ENCODE measurements at regions not wholly inside any gene's neighbourhood (a gene's known extent, or its start where the extent isn't known, plus 50 kb on each side); places are given as distances from the start of the nearest gene placed in this dataset.

GRCh38 chr14:104344818-104345620 is 206.6 kb downstream of the KIF26A start:
- 5% methylated on average over 11 of the region's 11 CpGs for WGBS (ENCODE audit: missing lambda C conversion rate)

GRCh38 chr14:104345621-104346462 is 207.5 kb downstream of the KIF26A start:
- no peak for ATAC-seq
- DNase-seq (ENCODE audit: low read depth in 1 of 2, low spot score in 1 of 2): no peak
- no peak for FAIRE-seq
- 0 out of 3 replicates have a peak, but pooled peaks cover 3% of the 10 kb centered on the region for H3K9me3 ChIP-seq
- no peak overlapping the region for H3K4me2 ChIP-seq
- POLR2A ChIA-PET: no interaction called here
- no peak overlapping the region for H3K27ac ChIP-seq
- TF ChIP-seq PBX3 (IDR thresholded peaks at IDR 0.05) (no peak), SMC3 (IDR thresholded peaks at IDR 0.05) (no peak), HDAC2 (IDR thresholded peaks at IDR 0.05) (no peak), CBX2 (IDR thresholded peaks at IDR 0.05; ENCODE audit: borderline replicate concordance, low read depth) (no peak), FOXS1 (CRISPR knock-in tag; IDR thresholded peaks at IDR 0.05) (no peak), USF2 (IDR thresholded peaks at IDR 0.05) (no peak)
- CTCF ChIA-PET: no interaction called here
- no peak overlapping the region for H3K4me3 ChIP-seq
- H3K4me1 ChIP-seq: no peaks in the 10 kb centered on the region
- 14% methylated on average over 19 of the region's 20 CpGs for WGBS (ENCODE audit: missing lambda C conversion rate)

More at GRCh38 chr14:104344818-104345620, 206.6 kb downstream of the KIF26A start:
- ChIA-PET CTCF (interaction anchor here (1.5 kb wide), 1 partner anchor 11 kb away, joined by 3 read pairs; no protein-coding TSS in a partner anchor), POLR2A (no interaction called here)
- Histone ChIP-seq H3K4me2 (no peak overlapping the region), H3K4me1 (no peaks in the 10 kb centered on the region), H3K27ac (no peak overlapping the region), H3K4me3 (no peak overlapping the region), H3K9me3 (0 out of 3 replicates have a peak, but pooled peaks cover 3% of the 10 kb centered on the region)
- DNase-seq (ENCODE audit: low read depth in 1 of 2, low spot score in 1 of 2) (no peak), ATAC-seq (no peak), FAIRE-seq (no peak)
- TF ChIP-seq FOSL2 (IDR thresholded peaks at IDR 0.05): no peak
- TF ChIP-seq FOSL2 (CRISPR knock-in tag; IDR thresholded peaks at IDR 0.05): no peak

GRCh38 chr14:104346608-104347007 is 208.2 kb downstream of the KIF26A start:
- DNase-seq (ENCODE audit: low read depth in 1 of 2, low spot score in 1 of 2): no peak
- no peak for FAIRE-seq
- H3K9me3 ChIP-seq: 0 out of 3 replicates have a peak, but pooled peaks cover 3% of the 10 kb centered on the region
- no peaks in the 10 kb centered on the region for H3K4me1 ChIP-seq
- H3K4me3 ChIP-seq: no peak overlapping the region
- ChIA-PET POLR2A (no interaction called here), CTCF (no interaction called here)
- no peak overlapping the region for H3K27ac ChIP-seq
- 27% methylated on average over 10 of the region's 10 CpGs for WGBS (ENCODE audit: missing lambda C conversion rate)
- no peak for ATAC-seq
- TF ChIP-seq ZFP36 (IDR thresholded peaks at IDR 0.05; ENCODE audit: borderline replicate concordance, partially characterized antibody) (no peak), PBX3 (IDR thresholded peaks at IDR 0.05) (no peak), BCL3 (IDR thresholded peaks at IDR 0.05) (no peak), CBX2 (IDR thresholded peaks at IDR 0.05; ENCODE audit: borderline replicate concordance, low read depth) (no peak), EP300 (IDR thresholded peaks at IDR 0.05) (no peak), NFE2L2 (conservative IDR thresholded peaks at IDR 0.05; ENCODE audit: low read length) (no peak), RNF2 (IDR thresholded peaks at IDR 0.05; ENCODE audit: borderline replicate concordance, low read depth) (no peak), MAFK (IDR thresholded peaks at IDR 0.05; ENCODE audit: partially characterized antibody) (no peak), HDAC2 (IDR thresholded peaks at IDR 0.05) (no peak), HOXB5 (CRISPR knock-in tag; IDR thresholded peaks at IDR 0.05) (no peak), JUN (IDR thresholded peaks at IDR 0.05) (no peak), MAX (IDR thresholded peaks at IDR 0.05) (no peak), SMC3 (IDR thresholded peaks at IDR 0.05) (no peak), FOSL2 (IDR thresholded peaks at IDR 0.05) (no peak), FOSL2 (CRISPR knock-in tag; IDR thresholded peaks at IDR 0.05) (no peak), PHF8 (IDR thresholded peaks at IDR 0.05; ENCODE audit: borderline replicate concordance, low read depth) (no peak)
- H3K4me2 ChIP-seq: no peak overlapping the region

All from A549 (cell line).